AG09309 (cell line): ENCODE measurements at regions not wholly inside any gene's neighbourhood (a gene's known extent, or its start where the extent isn't known, plus 50 kb on each side); places are given as distances from the start of the nearest gene placed in this dataset.
"Not testable (repeated sequence)": the region's sequence is repeated elsewhere in the genome, so short reads cannot be mapped to it uniquely, and the experiment has no call there.

Experiments
- DNase-seq: peaks from one replicate; pipeline ENCODE4 v3.0.0-alpha.2; 2010; ENCODE audit warnings: low read depth
- H3K4me3 ChIP-seq: 2 replicates; pipeline ENCODE4 v1.5.1; 2011; ENCODE audit warnings: mild to moderate bottlenecking, low read depth, low read length, moderate library complexity; ENCODE audit not compliant: control insufficient read depth
- TF ChIP-seq, protein P1 (sequence below): IDR thresholded peaks from 2 replicates; pipeline ENCODE4 v1.5.1; 2011; ENCODE audit warnings: mild to moderate bottlenecking, low read depth, low read length, inconsistent platforms; ENCODE audit not compliant: insufficient read depth, control insufficient read depth; ENCODE audit errors: missing control alignments

DNA sequence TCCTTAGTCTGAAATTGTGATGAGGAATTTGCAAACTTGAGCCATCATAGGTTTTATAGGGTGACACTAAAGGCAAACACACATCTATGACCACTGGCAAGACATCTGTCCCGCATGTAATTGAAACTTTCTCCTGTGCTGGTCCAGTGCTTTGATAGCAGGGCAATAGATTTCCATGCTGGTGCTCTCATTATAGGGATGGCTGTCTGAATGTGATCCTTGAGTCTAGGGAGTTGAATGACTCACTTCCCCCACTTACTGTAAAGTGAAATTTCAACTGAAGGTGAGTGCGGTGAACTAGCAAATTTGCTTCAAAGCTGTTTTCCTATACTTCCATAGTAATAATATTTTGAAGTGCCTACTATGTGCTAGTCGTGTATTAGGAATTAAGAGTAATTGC, 1630.0 kb downstream of the STIM2 start:
- TF ChIP-seq, protein P1, sequence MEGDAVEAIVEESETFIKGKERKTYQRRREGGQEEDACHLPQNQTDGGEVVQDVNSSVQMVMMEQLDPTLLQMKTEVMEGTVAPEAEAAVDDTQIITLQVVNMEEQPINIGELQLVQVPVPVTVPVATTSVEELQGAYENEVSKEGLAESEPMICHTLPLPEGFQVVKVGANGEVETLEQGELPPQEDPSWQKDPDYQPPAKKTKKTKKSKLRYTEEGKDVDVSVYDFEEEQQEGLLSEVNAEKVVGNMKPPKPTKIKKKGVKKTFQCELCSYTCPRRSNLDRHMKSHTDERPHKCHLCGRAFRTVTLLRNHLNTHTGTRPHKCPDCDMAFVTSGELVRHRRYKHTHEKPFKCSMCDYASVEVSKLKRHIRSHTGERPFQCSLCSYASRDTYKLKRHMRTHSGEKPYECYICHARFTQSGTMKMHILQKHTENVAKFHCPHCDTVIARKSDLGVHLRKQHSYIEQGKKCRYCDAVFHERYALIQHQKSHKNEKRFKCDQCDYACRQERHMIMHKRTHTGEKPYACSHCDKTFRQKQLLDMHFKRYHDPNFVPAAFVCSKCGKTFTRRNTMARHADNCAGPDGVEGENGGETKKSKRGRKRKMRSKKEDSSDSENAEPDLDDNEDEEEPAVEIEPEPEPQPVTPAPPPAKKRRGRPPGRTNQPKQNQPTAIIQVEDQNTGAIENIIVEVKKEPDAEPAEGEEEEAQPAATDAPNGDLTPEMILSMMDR, result no peak
- no peak overlapping the region for H3K4me3 ChIP-seq
- no peak for DNase-seq

DNA sequence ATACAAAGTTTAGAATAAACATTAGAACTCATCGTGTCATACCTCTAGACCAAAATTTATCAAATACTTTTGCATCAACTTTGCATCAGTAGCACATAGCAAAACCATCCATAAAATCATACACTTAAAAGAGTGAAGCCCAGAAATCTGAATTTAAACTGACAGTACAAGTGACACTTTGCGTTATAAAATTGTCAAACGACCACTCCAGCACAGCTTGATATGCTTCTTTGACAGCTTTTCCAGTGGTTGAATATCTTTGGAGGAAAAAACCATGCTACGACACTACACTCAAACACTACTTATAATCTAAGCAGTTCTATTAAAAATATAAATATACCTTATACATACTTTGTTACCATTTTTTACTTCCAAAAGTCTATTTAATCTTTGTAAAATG, 1644.4 kb downstream of the STIM2 start:
- H3K4me3 ChIP-seq, result no peak overlapping the region
- TF ChIP-seq, protein P1, result no peak
- no peak for DNase-seq

DNA sequence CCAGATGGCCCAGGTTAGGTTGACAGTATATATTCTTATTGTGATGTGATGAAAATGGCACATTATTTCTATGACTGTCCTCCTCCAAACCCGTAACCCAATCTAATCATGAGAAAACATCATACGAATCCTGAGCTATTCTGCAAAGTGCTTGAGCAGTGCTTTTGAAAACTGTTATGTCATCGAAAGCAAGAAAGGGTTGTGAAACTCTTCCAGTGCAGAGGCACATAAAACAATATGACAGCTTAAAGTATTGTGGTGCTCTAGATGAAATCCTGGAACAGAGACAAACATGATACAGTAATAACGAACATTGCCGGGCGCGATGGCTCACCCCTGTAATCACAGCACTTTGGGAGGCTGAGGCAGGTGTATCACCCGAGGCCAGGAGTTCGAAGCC, 1648.0 kb downstream of the STIM2 start:
- H3K4me3 ChIP-seq, result no peak overlapping the region
- DNase-seq, result no peak
- TF ChIP-seq, protein P1, result no peak

DNA sequence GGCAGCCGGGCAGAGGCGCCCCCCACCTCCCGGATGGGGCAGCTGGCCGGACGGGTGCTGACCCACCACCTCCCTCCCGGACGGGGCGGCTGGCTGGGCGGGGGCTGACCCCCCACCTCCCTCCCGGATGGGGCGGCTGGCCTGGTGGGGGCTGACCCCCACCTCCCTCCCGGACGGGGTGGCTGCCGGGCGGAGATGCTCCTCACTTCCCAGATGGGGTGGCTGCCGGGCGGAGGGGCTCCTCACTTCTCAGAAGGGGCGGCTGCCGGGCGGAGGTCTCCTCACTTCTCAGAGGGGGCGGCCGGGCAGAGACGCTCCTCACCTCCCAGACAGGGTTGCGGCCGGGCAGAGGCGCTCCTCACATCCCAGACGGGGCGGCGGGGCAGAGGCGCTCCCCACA, 1654.1 kb downstream of the STIM2 start:
- not testable (repeated sequence) for H3K4me3 ChIP-seq, DNase-seq

DNA sequence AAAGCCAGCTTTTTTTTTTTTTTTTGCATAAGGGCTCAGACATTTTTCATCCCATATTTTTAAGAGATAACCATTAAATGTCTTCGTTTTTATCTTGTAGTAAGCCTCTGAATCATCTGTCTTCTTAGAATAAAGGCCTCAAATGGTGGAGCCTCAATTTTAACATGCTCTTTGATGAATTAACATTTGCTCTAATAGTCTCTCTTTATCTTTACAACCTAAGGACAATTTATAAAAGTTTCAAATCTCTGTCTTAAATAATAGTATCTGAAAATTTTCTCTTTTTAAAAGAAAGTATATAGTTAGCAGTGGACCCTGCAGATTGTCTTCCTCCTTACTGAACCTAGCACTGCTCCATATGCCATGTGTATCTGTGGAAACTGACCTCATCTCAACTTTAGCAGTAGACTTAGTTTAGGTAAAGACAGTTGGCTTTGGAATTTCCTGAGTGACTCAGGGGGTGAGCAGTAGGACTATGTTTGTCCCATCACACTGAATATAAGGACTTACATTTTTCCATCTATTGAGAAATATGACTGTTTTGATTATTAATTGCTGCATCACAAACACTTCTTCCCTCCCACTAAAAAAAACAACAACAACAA, 1658.0 kb downstream of the STIM2 start:
- DNase-seq, result no peak
- no peak overlapping the region for H3K4me3 ChIP-seq
- TF ChIP-seq, protein P1, result no peak

DNA sequence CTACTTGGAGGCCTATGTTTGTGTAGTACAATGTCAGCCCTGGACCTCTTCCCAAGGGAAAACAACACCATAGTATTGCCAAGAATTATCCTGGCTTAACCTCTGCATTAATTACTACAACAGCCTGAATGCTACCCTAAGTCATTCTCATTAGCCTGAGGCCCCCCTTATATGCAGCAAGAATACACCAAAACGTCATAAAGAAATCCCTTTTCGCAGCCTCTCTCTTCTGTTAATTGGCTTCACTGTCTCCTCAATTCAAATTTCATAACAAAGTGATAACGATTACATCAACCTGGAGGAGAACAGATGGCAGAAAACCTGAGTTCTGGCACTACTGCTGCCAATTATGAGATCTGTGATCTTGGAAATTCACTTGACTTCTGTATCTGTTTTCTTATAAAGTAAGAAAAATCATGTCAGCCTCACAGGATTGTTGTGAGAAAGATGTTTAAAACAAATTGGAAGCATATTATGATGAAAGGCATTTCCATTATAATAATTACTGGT, 1663.1 kb downstream of the STIM2 start:
- TF ChIP-seq, protein P1, result no peak
- no peak for DNase-seq
- no peak overlapping the region for H3K4me3 ChIP-seq

DNA sequence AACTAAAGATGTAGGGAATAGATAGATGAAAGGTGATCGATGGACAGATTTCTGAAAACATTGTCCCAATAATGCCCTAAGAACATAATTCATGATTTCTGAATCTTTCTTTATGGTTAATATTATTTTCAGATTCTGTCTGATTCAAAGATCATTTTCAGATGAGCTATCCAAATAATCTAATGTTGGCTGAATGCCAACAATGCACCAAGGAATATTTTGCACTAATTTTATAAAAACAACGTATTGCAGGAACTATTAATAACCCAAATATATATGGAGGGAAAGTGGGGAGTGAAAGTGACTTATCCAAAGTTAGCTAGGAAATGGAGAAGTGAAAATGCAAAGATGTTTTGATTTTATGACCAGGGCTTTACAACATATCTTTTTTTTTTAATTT, 1675.5 kb downstream of the STIM2 start:
- DNase-seq, result no peak
- TF ChIP-seq, protein P1, result no peak

More for the DNA sequence above, 1675.5 kb downstream of the STIM2 start:
- H3K4me3 ChIP-seq, result no peak overlapping the region
